Vagina (tissue), 2 donors: ENCODE measurements at regions not wholly inside any gene's neighbourhood (a gene's known extent, or its start where the extent isn't known, plus 50 kb on each side); places are given as distances from the start of the nearest gene placed in this dataset.
"Not testable (repeated sequence)": the region's sequence is repeated elsewhere in the genome, so short reads cannot be mapped to it uniquely, and the experiment has no call there.

Experiments used
- DNase-seq, 2 donors: peaks; one replicate each; pipeline ENCODE4 v3.0.0-alpha.2; 2017; ENCODE audit errors: extremely low spot score in 2 of 2
- H3K27ac ChIP-seq: fragments of 200-600 bp; sonication (generic); one replicate; pipeline ENCODE4 v1.5.1; 2019
- H3K27me3 ChIP-seq: fragments of 200-600 bp; sonication (generic); one replicate; pipeline ENCODE4 v1.5.1; 2019
- H3K36me3 ChIP-seq, 2 donors: fragments of 200-600 bp; sonication (generic); one replicate each; pipeline ENCODE4 v1.5.1; 2017 to 2019
- H3K4me1 ChIP-seq: fragments of 200-600 bp; sonication (generic); one replicate; pipeline ENCODE4 v1.5.1; 2019
- H3K4me3 ChIP-seq, 2 donors: fragments of 200-600 bp; sonication (generic); 1 replicate in 1 of 2; 2 replicates in 1 of 2; pipeline ENCODE4 v1.5.1; 2016 to 2019
- H3K9me3 ChIP-seq: fragments of 200-600 bp; sonication (generic); one replicate; pipeline ENCODE4 v1.5.1; 2019
- CTCF ChIP-seq, 3 experiments: fragments of 450-650 bp in 2 of 3; fragments of 200-600 bp in 1 of 3; sonication (generic) in 1 of 3; IDR thresholded peaks; one replicate each; pipeline ENCODE4 v1.5.1; 2017 to 2019; ENCODE audit warnings: antibody characterized with exemption in 3 of 3, mild to moderate bottlenecking in 2 of 3, moderate library complexity in 2 of 3
- POLR2A ChIP-seq, 2 donors: fragments of 450-650 bp; IDR thresholded peaks; one replicate each; pipeline ENCODE4 v1.6.1; 2017; ENCODE audit warnings: antibody characterized with exemption in 2 of 2, mild to moderate bottlenecking in 2 of 2, moderate library complexity in 2 of 2
- POLR2AphosphoS5 ChIP-seq, 2 donors: sonication (generic); formaldehyde crosslinking; IDR thresholded peaks; one replicate each; pipeline ENCODE4 v1.9.0; 2017; ENCODE audit warnings: antibody characterized with exemption in 2 of 2, mild to moderate bottlenecking in 2 of 2, low read depth in 1 of 2; ENCODE audit not compliant: insufficient read depth in 1 of 2
- intact Hi-C: fragments of 100-400 bp; cut with DNase I; formaldehyde crosslinking; loops from one replicate; pipeline ENCODE4 v1.15.1; 2023

GRCh38 chrX:39491548-39492297 is 606.0 kb downstream of the BCOR start:
- no peaks in the 10 kb centered on the region for H3K27me3 ChIP-seq

GRCh38 chrX:39492497-39493162 is 605.1 kb downstream of the BCOR start:
- no peak overlapping the region for H3K27ac ChIP-seq
- no peaks in the 10 kb centered on the region for H3K36me3 ChIP-seq
- intact Hi-C loops = no loop called here
- no peaks in the 10 kb centered on the region for H3K4me1 ChIP-seq
- H3K9me3 ChIP-seq = no peaks in the 10 kb centered on the region
- H3K4me3 ChIP-seq = no peak overlapping the region
- TF ChIP-seq POLR2AphosphoS5 (IDR thresholded peaks at IDR 0.05; ENCODE audit: insufficient read depth in 1 of 2, low read depth in 1 of 2) (no peak), CTCF (IDR thresholded peaks at IDR 0.05) (no peak), POLR2A (IDR thresholded peaks at IDR 0.05) (no peak)
- DNase-seq = no peak
- no peaks in the 10 kb centered on the region for H3K27me3 ChIP-seq

More at GRCh38 chrX:39491548-39492297, 606.0 kb downstream of the BCOR start:
- no peak overlapping the region for H3K4me3 ChIP-seq
- H3K27ac ChIP-seq = no peak overlapping the region
- TF ChIP-seq POLR2A (IDR thresholded peaks at IDR 0.05) = no peak
- TF ChIP-seq POLR2AphosphoS5 (IDR thresholded peaks at IDR 0.05; ENCODE audit: insufficient read depth in 1 of 2, low read depth in 1 of 2) = no peak
- TF ChIP-seq CTCF (IDR thresholded peaks at IDR 0.05) = no peak
- H3K9me3 ChIP-seq = no peaks in the 10 kb centered on the region
- no peak for DNase-seq
- H3K36me3 ChIP-seq = no peaks in the 10 kb centered on the region
- intact Hi-C loops = no loop called here
- no peaks in the 10 kb centered on the region for H3K4me1 ChIP-seq

GRCh38 chrX:39493168-39493567 is 604.6 kb downstream of the BCOR start:
- TF ChIP-seq POLR2AphosphoS5 (IDR thresholded peaks at IDR 0.05; ENCODE audit: insufficient read depth in 1 of 2, low read depth in 1 of 2) (no peak), POLR2A (IDR thresholded peaks at IDR 0.05) (no peak), CTCF (IDR thresholded peaks at IDR 0.05) (no peak)
- Histone ChIP-seq H3K36me3 (no peaks in the 10 kb centered on the region), H3K4me3 (no peak overlapping the region), H3K27me3 (no peaks in the 10 kb centered on the region), H3K9me3 (no peaks in the 10 kb centered on the region), H3K27ac (no peak overlapping the region), H3K4me1 (no peaks in the 10 kb centered on the region)
- intact Hi-C loops = no loop called here
- no peak for DNase-seq

GRCh38 chrX:39497117-39497516 is 600.6 kb downstream of the BCOR start:
- H3K27me3 ChIP-seq, H3K4me1 ChIP-seq, H3K36me3 ChIP-seq, DNase-seq, H3K9me3 ChIP-seq, intact Hi-C loops, H3K4me3 ChIP-seq, H3K27ac ChIP-seq: not testable (repeated sequence)

GRCh38 chrX:39497702-39498265 is 600.0 kb downstream of the BCOR start:
- no peaks in the 10 kb centered on the region for H3K9me3 ChIP-seq
- TF ChIP-seq POLR2A (IDR thresholded peaks at IDR 0.05) = no peak
- TF ChIP-seq POLR2AphosphoS5 (IDR thresholded peaks at IDR 0.05; ENCODE audit: insufficient read depth in 1 of 2, low read depth in 1 of 2) = no peak
- no peak for TF ChIP-seq CTCF (IDR thresholded peaks at IDR 0.05)
- H3K27me3 ChIP-seq = no peaks in the 10 kb centered on the region
- H3K4me3 ChIP-seq = no peak overlapping the region
- no peaks in the 10 kb centered on the region for H3K36me3 ChIP-seq
- H3K27ac ChIP-seq = no peak overlapping the region
- intact Hi-C loops = no loop called here
- H3K4me1 ChIP-seq = no peaks in the 10 kb centered on the region
- no peak for DNase-seq
